Inflammatory macrophage treated with lipopolysaccharide for 1 hour (primary cell): ENCODE measurements at regions not wholly inside any gene's neighbourhood (a gene's known extent, or its start where the extent isn't known, plus 50 kb on each side); places are given as distances from the start of the nearest gene placed in this dataset.
"Not testable (repeated sequence)": the region's sequence is repeated elsewhere in the genome, so short reads cannot be mapped to it uniquely, and the experiment has no call there.

Experiments
- DNase-seq, 2 donors: peaks; one replicate each; pipeline ENCODE4 v3.0.0-alpha.2; 2020 to 2022

GRCh38 chr11:122440811-122441665, 214.5 kb upstream of the UBASH3B start:
- no peak for DNase-seq

- no peak for DNase-seq
Observed at GRCh38 chr11:122439866-122440810, 215.4 kb upstream of the UBASH3B start.

- no peak for DNase-seq
Observed at GRCh38 chr11:122436188-122436555, 219.3 kb upstream of the UBASH3B start.

- DNase-seq = no peak
Observed at GRCh38 chr11:122435540-122436187, 219.9 kb upstream of the UBASH3B start.

- DNase-seq = no peak
Observed at GRCh38 chr11:122434786-122435185, 220.7 kb upstream of the UBASH3B start.

GRCh38 chr11:122430490-122430889, 225.0 kb upstream of the UBASH3B start:
- DNase-seq = no peak

GRCh38 chr11:122426073-122426472, 229.4 kb upstream of the UBASH3B start:
- DNase-seq = no peak

- DNase-seq = peak; percentile 1 to 3
Observed at GRCh38 chr11:122424636-122425035, 230.9 kb upstream of the UBASH3B start.

GRCh38 chr11:122423886-122424285, 231.6 kb upstream of the UBASH3B start:
- no peak for DNase-seq

- no peak for DNase-seq
Observed at GRCh38 chr11:122423273-122423672, 232.2 kb upstream of the UBASH3B start.

GRCh38 chr11:122422682-122423081, 232.8 kb upstream of the UBASH3B start:
- DNase-seq = no peak

- DNase-seq = no peak
Observed at GRCh38 chr11:122421702-122422101, 233.8 kb upstream of the UBASH3B start.

- no peak for DNase-seq
Observed at GRCh38 chr11:122418032-122418431, 237.5 kb upstream of the UBASH3B start.

GRCh38 chr11:122414406-122415018, 241.0 kb upstream of the UBASH3B start:
- no peak for DNase-seq

GRCh38 chr11:122413677-122414076, 241.8 kb upstream of the UBASH3B start:
- no peak for DNase-seq

GRCh38 chr11:122412581-122412980, 242.9 kb upstream of the UBASH3B start:
- no peak for DNase-seq

- no peak for DNase-seq
Observed at GRCh38 chr11:122406466-122406865, 249.1 kb upstream of the UBASH3B start.

GRCh38 chr11:122405547-122406341, 249.8 kb upstream of the UBASH3B start:
- no peak for DNase-seq

- DNase-seq = no peak
Observed at GRCh38 chr11:122404571-122404970, 251.0 kb upstream of the UBASH3B start.

- DNase-seq = not testable (repeated sequence)
Observed at GRCh38 chr11:122401581-122401980, 253.9 kb upstream of the UBASH3B start.

- DNase-seq = no peak
Observed at GRCh38 chr11:122399375-122399774, 256.1 kb upstream of the UBASH3B start.

GRCh38 chr11:122398851-122399250, 256.7 kb upstream of the UBASH3B start:
- DNase-seq = no peak
